ENCODE measurements at regions not wholly inside any gene's neighbourhood (a gene's known extent, or its start where the extent isn't known, plus 50 kb on each side); places are given as distances from the start of the nearest gene placed in this dataset.
A peak's percentile ranks its signal among the peaks of the same experiment; 100 is the strongest.

DNA sequence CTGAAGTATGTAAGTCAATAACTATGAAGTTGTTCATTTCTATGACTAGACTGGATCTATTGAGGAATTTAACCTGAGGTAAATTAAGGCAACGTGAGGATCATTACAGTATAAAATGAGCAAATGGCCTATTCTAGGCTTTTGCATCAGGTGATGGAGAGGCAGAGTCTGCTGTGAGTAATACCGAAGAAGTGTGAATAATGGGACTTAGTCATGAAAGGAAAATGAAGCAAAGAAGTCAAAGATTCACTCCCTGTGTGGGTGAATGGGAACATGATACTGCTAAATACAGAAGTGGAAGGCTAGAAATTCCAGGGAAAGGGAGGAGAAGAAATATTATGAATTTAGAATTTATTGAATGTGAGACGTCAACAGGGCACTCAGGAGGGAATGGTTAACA lies 774.1 kb downstream of the LIG4 start:
- no peak for DNase-seq (ENCODE audit: low read depth in 4 of 4, low spot score in 3 of 4)

DNA sequence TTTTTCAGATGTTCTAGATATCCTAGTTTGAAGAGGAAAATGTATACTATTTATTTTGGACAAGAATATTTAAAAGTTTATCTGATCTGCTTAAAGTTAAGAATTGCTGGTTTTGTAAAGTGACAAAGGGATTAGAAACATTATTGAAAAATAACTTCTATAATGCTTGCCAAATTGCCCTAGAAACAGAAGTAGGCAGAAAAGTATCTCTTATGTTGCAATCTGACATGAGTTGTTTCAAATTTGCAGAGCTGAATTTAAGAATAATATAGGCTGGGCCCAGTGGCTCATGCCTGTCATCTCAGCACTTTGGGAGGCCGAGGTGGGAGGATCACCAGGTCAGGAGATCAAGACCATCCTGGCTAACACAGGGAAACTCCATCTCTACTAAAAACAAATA lies 777.1 kb downstream of the LIG4 start:
- DNase-seq (ENCODE audit: low read depth in 4 of 4, low spot score in 3 of 4): no peak

DNA sequence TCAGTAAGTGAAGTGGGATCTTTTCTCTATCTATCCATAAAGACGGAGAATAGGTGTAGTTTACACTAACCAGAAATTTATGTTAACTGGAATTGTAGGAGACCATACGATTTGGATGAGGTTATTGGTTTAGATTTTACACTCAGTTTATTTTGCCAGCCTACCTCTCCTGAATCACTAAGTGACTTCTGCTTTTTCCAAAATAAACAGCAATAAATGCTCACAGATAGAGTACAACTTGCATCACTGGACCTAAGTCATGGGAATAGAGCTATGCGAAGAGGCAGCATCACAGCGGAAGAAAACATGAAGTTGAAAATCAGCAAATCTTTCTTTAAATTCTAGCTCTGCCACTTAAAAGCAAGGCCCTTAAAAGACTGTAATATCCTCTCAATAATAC lies 781.0 kb downstream of the LIG4 start:
- no peak for DNase-seq (ENCODE audit: low read depth in 4 of 4, low spot score in 3 of 4)

DNA sequence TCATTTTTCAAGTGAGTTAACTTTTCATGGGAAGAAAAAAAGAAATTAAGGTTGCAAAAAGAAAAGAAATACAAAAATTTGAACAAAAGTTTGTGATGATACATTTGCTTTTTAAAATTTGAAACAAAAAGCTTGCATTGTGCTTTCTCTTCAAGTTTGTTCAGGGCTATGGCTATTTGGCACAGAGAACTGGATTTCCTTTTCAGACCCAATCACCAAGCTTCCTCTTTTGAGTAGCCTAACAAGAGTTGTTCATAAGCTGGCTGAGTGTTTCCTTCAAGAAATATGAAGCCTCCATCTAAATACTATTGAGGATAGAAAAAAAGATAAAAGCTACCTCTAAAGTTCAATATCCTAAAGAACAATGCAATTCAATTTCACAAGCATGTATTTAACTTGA lies 787.8 kb downstream of the LIG4 start:
- no peak for DNase-seq (ENCODE audit: low read depth in 4 of 4, low spot score in 3 of 4)

DNA sequence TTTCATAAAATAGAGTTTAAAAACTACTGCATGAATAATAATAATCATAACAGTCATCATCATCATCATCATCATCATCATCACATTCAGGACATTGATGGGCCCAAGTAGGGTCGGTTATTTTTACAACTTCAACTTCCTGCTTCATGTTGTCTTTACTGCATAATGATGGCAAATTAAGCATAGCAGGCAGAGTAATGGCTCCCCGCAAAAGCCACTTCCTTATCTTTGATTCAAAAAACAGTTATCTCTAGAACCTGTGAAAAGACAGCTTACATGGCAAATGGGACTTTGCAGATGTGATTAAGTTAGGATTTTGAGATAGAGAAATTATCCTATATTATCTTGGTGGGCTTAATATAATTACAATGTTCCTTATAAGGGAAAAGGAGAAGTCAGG lies 792.9 kb downstream of the LIG4 start:
- DNase-seq (ENCODE audit: low read depth in 4 of 4, low spot score in 3 of 4): no peak

DNA sequence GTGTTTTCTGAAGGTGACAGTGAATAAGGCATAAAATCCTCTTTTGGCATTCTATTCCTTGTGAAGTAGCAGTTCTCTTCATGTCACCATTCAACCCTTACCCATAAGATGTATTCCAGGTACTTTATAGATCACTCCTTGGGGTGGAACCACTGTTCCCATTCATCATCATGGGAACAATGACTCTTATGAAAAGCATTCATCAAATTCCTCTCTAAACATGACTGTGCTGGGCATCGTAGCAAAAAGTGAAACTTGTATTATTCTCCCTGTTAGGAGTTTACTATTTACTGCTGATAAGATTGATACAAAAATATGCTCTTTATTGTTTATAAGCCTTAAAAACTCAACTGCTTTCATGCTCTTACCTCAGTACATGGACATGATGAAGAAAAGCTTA lies 793.4 kb downstream of the LIG4 start:
- no peak for DNase-seq (ENCODE audit: low read depth in 4 of 4, low spot score in 3 of 4)

DNA sequence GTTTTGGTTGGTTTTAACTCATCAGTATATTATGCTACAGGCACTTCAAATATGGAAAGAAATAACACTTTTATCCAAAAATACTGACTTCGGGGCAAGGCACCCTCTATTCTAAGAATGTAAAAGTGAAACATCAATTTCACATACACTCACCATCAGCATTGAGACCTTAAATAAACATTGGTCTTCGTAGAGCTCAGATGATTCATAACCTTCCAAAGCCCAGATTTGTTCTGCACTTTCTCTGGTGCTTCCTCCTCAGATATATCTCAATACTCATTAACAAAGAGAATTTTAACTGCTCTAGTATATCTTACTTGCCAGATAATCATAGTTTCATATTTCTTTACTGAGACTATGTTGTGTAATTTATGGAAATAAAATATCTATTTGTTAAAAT lies 794.3 kb downstream of the LIG4 start:
- no peak for DNase-seq (ENCODE audit: low read depth in 4 of 4, low spot score in 3 of 4)

DNA sequence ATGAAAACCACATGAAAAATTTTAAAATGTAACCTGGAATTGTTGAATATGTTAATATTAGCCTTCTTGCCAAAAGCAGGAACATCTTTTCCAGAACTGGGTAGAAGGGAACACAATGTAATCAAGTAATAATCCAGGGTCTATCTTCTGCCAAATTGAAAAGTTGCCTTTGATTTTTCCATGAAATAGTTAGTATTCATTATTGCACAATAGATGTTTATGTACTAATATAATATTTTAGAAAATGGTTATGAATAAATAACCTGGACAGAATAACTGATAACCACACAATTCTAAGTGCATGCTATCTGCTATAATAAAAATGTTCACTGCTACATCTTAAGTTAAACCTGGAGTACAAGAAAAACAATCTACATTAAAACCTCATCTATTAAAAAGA lies 802.3 kb downstream of the LIG4 start:
- no peak for DNase-seq (ENCODE audit: low read depth in 4 of 4, low spot score in 3 of 4)

DNA sequence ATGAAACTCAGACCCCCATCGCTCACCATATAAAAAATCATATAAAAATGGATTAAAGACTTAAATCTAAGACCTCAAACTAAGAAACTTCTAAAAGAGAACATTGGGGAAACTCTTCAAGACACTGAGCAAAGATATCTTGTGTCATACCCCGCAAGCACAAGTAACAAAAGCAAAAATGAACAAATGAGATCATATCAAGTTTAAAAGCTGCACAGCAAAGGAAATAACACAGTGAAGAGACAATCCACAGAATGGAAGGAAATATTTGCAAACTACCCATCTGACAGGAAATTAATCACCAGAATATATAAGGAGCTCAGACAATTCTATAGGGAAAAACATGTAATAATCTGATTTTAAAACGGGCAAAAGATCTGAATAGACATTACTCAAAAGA lies 808.3 kb downstream of the LIG4 start:
- no peak for DNase-seq (ENCODE audit: low read depth in 4 of 4, low spot score in 3 of 4)

DNA sequence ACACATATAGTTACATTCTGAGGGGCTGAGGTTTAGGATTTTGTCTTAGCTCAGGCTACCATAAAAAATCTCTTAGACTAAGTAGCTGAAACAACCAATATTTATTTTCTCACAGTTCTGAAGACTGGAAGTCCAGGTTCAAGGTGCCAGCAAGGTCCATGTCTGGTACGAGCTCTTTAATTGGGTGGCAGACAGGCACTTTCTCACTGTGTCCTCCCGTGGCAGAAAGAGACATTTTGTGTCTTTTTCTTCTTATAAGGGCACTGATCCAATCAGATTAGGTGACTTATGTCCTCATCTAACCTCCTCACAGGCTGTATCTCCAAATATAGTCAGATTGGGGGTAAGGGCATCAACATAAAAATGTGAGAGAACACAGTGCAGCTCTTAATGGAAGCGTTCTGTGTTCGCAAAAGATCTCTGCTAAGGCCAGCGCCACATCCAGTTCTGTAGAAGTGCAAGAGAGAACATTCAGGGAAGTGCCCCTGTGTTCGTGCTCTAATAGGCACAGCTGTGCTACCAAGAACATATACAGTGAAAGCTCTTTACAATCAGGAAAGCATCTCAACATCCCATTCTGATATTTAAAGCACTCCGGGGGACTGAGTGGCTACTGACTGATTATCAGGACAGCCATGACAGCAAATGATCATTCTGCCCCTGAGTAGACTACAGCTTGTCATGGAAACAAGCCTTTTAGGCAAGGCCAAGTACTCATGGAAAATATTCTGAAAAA lies 819.2 kb downstream of the LIG4 start:
- no peak for DNase-seq (ENCODE audit: low read depth in 4 of 4, low spot score in 3 of 4)

DNA sequence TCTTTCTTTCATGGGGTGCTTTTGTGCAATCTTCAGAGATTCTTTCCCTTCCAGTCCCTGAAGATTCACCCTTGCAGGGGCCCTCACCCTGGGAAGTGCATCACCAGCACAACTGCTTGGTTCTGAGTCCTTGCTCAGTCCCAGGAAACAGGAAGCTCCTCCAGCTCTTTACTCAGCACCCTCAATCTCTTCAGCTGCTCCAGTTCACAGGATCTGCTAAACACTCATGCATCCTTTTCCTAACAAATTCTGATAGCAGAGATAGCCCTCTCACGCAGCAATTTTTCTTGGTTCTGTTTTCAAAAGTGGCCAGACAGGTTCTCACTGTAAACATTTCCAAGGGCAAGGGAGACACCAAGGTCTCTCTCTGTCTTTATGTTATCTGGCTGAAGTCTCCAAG lies 823.1 kb downstream of the LIG4 start:
- DNase-seq (ENCODE audit: low read depth in 4 of 4, low spot score in 3 of 4): no peak

DNA sequence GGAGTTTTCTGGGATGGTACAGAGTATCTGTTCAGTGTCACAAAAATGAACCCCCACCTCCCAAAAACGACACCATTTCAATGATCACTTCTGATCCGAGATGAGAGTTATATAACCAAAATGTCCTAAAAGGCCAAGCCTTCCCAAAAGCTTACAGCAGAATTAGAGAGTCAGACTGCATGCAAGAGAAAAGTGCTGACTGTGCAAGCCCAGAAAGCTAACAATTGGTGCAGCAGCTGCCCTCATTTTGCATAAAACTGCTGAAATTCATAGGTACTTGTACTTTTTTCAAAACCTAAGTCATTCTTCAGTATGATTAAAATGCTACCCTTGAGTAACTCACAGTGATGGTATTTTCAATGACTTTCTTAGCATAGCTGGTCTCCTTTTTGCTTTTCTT lies 819.6 kb upstream of the ARGLU1 start:
- no peak for DNase-seq (ENCODE audit: low read depth in 4 of 4, low spot score in 3 of 4)

DNA sequence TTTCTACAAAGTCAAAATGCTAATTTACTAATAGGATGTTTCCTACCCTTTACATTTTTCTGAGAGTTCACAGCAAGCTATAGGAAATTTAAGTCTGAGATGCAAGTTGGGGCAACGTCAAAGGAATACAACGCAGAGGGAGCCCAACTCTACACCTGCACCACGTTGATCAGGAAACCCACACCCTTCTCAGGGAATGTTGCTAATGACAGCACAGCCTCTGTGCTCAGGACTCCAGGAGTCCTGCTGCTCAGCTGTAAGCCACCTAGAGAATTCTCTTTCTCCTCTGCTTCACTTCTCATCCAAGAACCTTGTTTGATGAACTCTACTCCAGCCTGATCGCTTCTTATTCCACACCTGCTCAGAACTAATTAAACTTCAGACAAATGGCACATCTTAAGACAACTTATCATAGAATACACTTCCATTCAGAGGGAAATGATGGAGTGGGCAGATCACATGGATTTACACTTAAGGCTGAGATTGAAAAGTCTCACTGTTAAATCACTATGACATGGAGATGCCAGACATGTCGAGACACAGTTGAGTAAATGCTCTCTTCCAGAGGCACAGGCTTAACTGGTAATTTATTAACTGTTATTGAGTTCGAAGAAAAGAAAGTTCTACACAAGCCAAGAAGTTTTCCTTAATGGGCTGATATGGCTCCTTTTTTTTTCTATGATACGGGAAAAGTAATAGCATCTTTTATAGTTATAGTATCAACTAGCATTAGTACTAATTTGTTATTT lies 811.6 kb upstream of the ARGLU1 start:
- no peak for DNase-seq (ENCODE audit: low read depth in 4 of 4, low spot score in 3 of 4)

DNA sequence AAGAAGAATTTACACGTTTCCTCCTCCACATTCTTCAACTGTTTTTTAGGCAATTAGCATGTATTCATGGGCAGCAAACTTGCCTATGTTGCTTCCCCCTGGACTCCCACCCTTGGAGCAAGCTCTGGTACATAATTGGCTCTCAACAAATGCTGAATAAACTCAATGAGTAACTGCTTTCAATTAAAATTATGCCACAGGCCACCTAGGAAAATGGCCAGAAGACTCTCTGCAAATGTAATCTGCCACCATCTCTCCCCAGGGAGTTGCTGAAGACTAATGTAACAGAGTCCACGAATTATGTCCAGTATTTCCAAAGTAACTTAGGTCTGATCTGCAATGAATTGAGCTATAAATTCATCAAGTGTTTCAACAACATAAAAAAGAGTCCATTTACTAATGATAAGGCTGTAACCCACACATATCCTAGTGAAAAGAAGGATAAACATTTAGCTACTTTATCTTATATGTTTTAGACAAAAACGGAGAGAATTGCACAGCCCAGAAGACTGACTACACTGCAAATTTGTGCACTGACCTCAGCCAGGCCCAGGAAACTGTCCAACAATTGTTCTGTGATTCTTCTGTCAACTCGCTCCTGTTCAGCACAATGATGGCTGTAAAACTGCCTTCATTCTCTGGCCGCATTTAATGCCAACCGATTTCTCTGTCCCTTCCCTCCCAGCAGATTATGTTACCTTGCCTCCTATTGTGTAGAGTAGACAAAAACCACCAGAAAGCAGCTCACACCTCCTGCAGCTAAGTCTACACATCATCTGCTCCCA lies 808.6 kb upstream of the ARGLU1 start:
- DNase-seq (ENCODE audit: low read depth in 4 of 4, low spot score in 3 of 4): no peak

DNA sequence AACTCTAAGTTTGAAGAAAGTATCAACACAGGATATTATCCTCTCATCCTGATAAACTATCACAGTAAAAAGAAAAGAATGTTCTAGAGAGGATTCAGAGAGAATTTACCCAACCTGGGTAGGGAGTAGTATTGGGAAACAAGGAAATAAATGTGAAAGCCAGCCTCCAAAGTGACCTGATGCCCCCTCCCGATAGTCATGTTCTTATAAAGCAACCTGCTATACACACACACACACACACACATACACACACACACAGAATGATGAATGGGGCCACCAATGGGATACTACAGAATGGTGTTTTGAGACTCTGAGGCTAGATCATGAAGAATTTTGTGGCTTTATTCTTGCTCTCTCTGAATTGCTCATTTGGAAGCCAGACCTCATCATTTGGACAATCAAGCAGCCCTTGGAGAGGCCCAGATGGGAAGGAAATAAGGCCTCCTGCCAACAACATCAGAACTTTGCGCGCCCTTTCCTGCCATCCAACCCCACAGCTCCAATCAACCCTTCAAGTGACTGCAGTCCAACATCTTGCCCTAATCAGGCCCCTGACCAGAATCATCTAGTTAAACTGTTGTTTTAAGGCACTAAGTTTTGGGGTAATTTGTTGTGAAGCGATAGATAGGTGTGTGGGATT lies 807.9 kb upstream of the ARGLU1 start:
- DNase-seq (ENCODE audit: low read depth in 4 of 4, low spot score in 3 of 4): no peak

DNA sequence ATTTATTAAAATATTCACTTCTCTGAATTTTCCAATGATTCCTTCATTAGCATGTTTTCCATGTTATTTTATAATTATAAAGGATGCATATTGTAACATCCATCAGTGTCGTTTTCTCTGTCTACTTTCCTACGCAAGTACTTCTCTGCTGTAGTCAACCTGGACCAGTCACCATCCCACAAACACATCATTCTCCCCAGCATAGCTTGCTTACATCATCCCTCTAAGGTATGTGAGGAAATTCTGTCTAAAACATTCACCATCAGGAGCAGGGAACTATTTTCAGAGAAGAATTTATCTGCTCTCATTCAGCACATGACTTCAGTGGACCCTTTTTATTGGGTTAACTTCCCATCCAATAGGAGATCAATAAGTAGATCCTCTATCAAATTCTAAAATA lies 806.1 kb upstream of the ARGLU1 start:
- DNase-seq (ENCODE audit: low read depth in 4 of 4, low spot score in 3 of 4): no peak

DNA sequence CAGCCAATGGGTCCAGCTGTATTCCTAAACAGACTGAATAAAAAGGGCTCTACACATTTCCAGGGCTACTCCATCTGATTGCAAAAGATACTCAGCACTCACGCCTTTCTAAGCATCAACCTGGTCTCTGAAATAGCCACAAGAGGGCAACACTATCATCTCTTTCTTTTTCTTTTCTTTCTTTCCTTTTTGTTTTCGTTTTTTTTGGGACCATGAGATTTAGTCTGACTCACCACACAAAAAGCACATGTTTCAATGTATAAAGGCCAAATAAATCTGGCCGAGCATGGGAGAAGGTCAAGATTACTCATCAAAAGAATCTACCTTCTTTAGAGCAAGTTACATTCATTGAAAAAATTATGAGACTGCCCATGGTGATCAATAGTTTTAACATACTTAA lies 805.6 kb upstream of the ARGLU1 start:
- DNase-seq (ENCODE audit: low read depth in 4 of 4, low spot score in 3 of 4): peak in 1 of 4 donors; percentile 25

DNA sequence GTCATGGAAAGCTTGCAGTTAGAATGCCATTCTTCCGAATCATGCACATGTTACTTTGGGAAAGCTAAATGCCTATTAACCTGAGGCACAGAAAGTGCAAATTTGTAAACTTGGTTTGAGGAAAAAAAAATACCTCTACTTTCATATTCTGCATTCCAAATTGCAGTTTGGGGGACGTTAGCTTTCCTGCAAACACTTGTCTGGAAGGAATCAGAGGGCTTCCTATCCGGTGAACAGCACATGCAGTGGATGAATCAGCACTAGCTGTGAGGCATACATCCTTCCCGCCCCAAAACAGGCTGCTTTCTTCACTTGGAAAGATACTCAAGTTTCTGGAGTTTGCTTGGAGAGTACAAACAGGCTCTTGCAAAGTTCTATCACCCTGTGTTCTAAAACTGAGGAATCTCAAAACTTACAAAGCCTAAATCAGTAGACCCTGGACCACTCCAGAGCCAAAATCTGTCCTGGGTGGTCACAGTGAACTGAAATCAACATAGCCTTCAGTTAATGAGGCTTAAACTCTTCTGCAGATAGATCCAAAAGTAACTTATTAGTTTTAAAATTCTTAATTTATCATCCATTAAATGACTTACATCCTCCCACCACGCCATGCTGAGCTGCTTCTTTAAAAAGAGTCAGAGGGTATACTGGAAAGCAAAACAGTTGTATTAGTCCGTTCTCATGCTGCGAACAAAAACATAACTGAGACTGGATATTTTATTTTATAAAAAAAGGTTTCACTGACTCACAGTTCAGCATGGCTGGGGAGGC lies 802.3 kb upstream of the ARGLU1 start:
- peak in 1 of 4 donors; percentile 17 for DNase-seq (ENCODE audit: low read depth in 4 of 4, low spot score in 3 of 4)

DNA sequence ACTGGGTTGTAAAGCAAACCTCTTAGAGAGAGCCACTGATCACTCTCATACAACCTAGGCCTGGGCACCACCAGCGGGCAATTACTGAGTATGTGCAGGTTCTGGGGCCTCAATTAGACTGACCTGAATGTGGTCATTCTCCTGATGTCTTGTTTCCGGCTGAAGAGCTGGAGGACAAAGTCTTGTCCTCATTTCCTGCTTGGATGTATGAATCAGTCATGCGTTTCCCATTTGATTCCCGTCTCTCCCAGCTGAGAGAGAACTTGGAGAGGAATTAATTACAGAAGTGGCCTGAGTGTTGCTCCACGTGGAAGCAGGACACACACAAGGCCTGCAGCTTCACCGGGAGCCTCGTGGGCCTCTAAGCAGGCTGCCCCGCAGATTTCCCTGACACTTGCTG lies 799.3 kb upstream of the ARGLU1 start:
- no peak for DNase-seq (ENCODE audit: low read depth in 4 of 4, low spot score in 3 of 4)

DNA sequence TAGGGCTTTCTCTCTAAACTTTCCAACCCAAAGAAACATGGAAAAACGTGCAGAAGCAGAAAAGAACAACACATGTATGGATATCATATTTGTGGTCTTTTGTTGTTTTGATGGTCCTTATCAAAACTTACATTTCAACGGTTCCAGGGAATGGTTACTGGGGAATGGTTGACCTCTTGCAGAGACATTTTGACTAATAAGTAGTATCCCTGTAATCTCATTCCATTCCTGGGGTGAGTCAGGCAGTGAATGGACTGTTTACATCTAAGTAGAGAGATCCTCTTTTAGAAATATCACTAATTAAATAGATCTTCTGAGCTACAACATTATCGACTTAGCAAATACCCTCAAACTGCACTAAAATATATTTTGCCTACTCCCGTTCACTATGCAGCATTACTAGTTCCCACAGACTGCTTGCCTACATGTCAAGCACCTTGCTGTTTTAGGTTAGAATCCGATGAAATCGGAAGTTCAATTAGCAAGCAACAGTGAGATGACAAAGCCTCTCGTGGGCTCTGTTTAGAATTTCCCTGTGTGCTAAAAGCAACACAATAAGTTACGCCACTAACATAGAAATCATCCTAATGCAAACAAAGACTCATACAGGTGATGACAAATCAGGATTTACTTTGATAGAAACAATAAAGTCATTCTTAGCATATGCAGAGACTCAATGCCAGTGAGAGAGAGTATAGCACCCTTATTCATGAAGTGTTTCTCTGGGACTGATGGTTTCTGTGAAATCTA lies 797.7 kb upstream of the ARGLU1 start:
- no peak for DNase-seq (ENCODE audit: low read depth in 4 of 4, low spot score in 3 of 4)
